ENCODE measurements at regions not wholly inside any gene's neighbourhood (a gene's known extent, or its start where the extent isn't known, plus 50 kb on each side); places are given as distances from the start of the nearest gene placed in this dataset.
A peak's percentile ranks its signal among the peaks of the same experiment; 100 is the strongest.

GRCh38 chr3:194536871-194537637, 50.3 kb upstream of the ATP13A3 start:
- no peaks in the 10 kb centered on the region for H3K36me3 ChIP-seq
- H3K4me2 ChIP-seq: 0 out of 2 replicates have a peak overlapping the region, but pooled peaks have one; percentile 11
- H3K4me1 ChIP-seq: peaks cover 10% of the 10 kb centered on the region
- no peak for TF ChIP-seq Cebpa-rat (IDR thresholded peaks at IDR 0.05)
- H3K27ac ChIP-seq: no peak overlapping the region
- H3K4me3 ChIP-seq: no peak overlapping the region
- H3K9me3 ChIP-seq: peaks cover 29% of the 10 kb centered on the region
- H4K20me1 ChIP-seq: no peaks in the 10 kb centered on the region
- H3K9ac ChIP-seq: no peak overlapping the region
- no peaks in the 10 kb centered on the region for H3K27me3 ChIP-seq

Measured in BLaER1 (cell line).